HEK293 (cell line): ENCODE measurements at regions not wholly inside any gene's neighbourhood (a gene's known extent, or its start where the extent isn't known, plus 50 kb on each side); places are given as distances from the start of the nearest gene placed in this dataset.

Experiments
- CTCF ChIP-seq: fragments of 450-650 bp; formaldehyde crosslinking; IDR thresholded peaks from 2 replicates; pipeline ENCODE4 v1.5.1; 2016; ENCODE audit warnings: missing biosample characterization, missing genetic modification characterization
- EGR2 ChIP-seq: fragments of 450-650 bp; formaldehyde crosslinking; IDR thresholded peaks from 2 replicates; pipeline ENCODE4 v1.5.1; 2016; ENCODE audit warnings: low read depth, missing biosample characterization, missing genetic modification characterization
- KLF10 ChIP-seq: fragments of 450-650 bp; IDR thresholded peaks from 2 replicates; pipeline ENCODE4 v1.5.1; 2018; ENCODE audit warnings: missing biosample characterization, mild to moderate bottlenecking, missing genetic modification characterization
- MZF1 ChIP-seq: fragments of 450-650 bp; formaldehyde crosslinking; IDR thresholded peaks from 2 replicates; pipeline ENCODE4 v1.5.1; 2017; ENCODE audit warnings: missing biosample characterization, missing genetic modification characterization, borderline replicate concordance
- REST ChIP-seq: fragments of 450-650 bp; formaldehyde crosslinking; IDR thresholded peaks from 2 replicates; pipeline ENCODE4 v1.5.1; 2016; ENCODE audit warnings: missing biosample characterization, missing genetic modification characterization
- ZBTB21 ChIP-seq: fragments of 450-650 bp; formaldehyde crosslinking; IDR thresholded peaks from 2 replicates; pipeline ENCODE4 v1.5.1; 2017; ENCODE audit warnings: missing biosample characterization, missing genetic modification characterization
- ZBTB26 ChIP-seq: fragments of 450-650 bp; formaldehyde crosslinking; optimal IDR thresholded peaks from 2 replicates; pipeline ENCODE3; 2016; ENCODE audit warnings: missing biosample characterization, mild to moderate bottlenecking, missing genetic modification characterization
- ZFP3 ChIP-seq: fragments of 450-650 bp; formaldehyde crosslinking; IDR thresholded peaks from 2 replicates; pipeline ENCODE4 v1.5.1; 2016; ENCODE audit warnings: low read depth, missing biosample characterization, missing genetic modification characterization
- ZNF133 ChIP-seq: fragments of 450-650 bp; formaldehyde crosslinking; IDR thresholded peaks from 2 replicates; pipeline ENCODE4 v1.5.1; 2016; ENCODE audit warnings: missing biosample characterization, missing genetic modification characterization
- ZNF341 ChIP-seq: fragments of 450-650 bp; formaldehyde crosslinking; IDR thresholded peaks from 2 replicates; pipeline ENCODE4; 2016; ENCODE audit warnings: low read depth, missing biosample characterization, missing genetic modification characterization
- ZNF391 ChIP-seq: fragments of 450-650 bp; formaldehyde crosslinking; IDR thresholded peaks from 2 replicates; pipeline ENCODE4 v1.5.1; 2016; ENCODE audit warnings: low read depth, missing biosample characterization, missing genetic modification characterization, borderline replicate concordance
- ZNF571 ChIP-seq: fragments of 450-650 bp; formaldehyde crosslinking; IDR thresholded peaks from 2 replicates; pipeline ENCODE4 v1.5.0; 2017; ENCODE audit warnings: missing biosample characterization, missing genetic modification characterization
- ZNF701 ChIP-seq: fragments of 450-650 bp; formaldehyde crosslinking; IDR thresholded peaks from 2 replicates; pipeline ENCODE4 v1.5.1; 2016; ENCODE audit warnings: missing biosample characterization, missing genetic modification characterization
- ZNF791 ChIP-seq: fragments of 450-650 bp; formaldehyde crosslinking; IDR thresholded peaks from 2 replicates; pipeline ENCODE4 v1.5.1; 2016; ENCODE audit warnings: missing biosample characterization, missing genetic modification characterization

DNA sequence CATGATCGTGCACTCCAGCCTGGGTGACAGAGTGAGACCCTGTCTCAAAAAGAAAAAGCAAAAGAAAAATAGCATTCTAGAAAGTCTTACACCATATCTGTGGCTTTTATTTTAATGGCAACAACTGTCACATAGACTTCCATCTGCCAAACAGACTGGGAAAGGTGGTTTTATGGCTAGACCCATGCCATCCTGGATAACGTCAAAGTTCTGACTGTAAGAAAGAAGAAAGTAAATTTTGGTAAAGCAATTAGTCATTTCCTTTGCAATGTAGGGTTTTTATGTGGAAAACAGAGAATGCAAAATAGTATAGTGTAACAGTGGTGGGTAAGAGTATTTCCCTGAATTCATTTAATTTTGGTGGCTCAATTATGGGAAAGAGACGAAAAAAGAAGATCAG is 75.5 kb upstream of the BARX2 start:
- TF ChIP-seq EGR2 (tag by site-specific recombination) (no peak), ZNF701 (no peak), ZFP3 (tag by site-specific recombination) (no peak), ZNF791 (tag by site-specific recombination) (no peak), CTCF (tag by site-specific recombination) (no peak), ZBTB21 (no peak), ZNF133 (tag by site-specific recombination) (no peak), ZBTB26 (tag by site-specific recombination) (no peak), KLF10 (tag by site-specific recombination) (no peak), REST (no peak), ZNF571 (tag by site-specific recombination) (no peak), ZNF391 (tag by site-specific recombination) (no peak), ZNF341 (tag by site-specific recombination) (no peak), MZF1 (tag by site-specific recombination) (no peak)
